ENCODE measurements at regions not wholly inside any gene's neighbourhood (a gene's known extent, or its start where the extent isn't known, plus 50 kb on each side); places are given as distances from the start of the nearest gene placed in this dataset.

DNA sequence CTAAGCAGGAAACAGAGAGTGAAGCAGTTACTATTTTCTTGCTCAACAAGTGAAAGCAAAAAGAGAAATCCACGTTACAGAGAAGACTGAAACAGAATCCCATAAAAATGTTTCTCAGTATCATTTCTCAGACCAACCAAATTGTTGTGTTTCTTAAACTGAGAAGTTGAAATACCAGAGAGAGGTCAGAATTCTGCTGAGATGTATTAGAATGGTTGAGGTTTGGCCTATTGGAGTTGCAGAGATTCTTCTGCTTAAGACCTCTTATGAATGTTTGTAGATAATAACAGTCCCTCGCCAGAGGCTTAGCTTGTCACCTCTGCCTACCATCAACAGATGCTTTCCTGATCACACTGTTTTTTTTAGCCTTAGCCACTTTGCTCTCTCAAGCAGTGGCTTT lies 481.4 kb downstream of the TRIML1 start:
- TF ChIP-seq POLR2A (IDR thresholded peaks at IDR 0.05; ENCODE audit: low read depth, low read length) (no peak), MAZ (IDR thresholded peaks at IDR 0.05; ENCODE audit: borderline replicate concordance, low read depth, low read length) (no peak), RFX5 (IDR thresholded peaks at IDR 0.05; ENCODE audit: low read depth, low read length) (no peak), RAD21 (IDR thresholded peaks at IDR 0.05; ENCODE audit: low read length) (no peak)
- TF ChIP-seq, protein P1, sequence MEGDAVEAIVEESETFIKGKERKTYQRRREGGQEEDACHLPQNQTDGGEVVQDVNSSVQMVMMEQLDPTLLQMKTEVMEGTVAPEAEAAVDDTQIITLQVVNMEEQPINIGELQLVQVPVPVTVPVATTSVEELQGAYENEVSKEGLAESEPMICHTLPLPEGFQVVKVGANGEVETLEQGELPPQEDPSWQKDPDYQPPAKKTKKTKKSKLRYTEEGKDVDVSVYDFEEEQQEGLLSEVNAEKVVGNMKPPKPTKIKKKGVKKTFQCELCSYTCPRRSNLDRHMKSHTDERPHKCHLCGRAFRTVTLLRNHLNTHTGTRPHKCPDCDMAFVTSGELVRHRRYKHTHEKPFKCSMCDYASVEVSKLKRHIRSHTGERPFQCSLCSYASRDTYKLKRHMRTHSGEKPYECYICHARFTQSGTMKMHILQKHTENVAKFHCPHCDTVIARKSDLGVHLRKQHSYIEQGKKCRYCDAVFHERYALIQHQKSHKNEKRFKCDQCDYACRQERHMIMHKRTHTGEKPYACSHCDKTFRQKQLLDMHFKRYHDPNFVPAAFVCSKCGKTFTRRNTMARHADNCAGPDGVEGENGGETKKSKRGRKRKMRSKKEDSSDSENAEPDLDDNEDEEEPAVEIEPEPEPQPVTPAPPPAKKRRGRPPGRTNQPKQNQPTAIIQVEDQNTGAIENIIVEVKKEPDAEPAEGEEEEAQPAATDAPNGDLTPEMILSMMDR (conservative IDR thresholded peaks at IDR 0.05; ENCODE audit: low read depth, low read length): no peak

Measured in IMR-90 (cell line).